ENCODE measurements at regions not wholly inside any gene's neighbourhood (a gene's known extent, or its start where the extent isn't known, plus 50 kb on each side); places are given as distances from the start of the nearest gene placed in this dataset.

DNA sequence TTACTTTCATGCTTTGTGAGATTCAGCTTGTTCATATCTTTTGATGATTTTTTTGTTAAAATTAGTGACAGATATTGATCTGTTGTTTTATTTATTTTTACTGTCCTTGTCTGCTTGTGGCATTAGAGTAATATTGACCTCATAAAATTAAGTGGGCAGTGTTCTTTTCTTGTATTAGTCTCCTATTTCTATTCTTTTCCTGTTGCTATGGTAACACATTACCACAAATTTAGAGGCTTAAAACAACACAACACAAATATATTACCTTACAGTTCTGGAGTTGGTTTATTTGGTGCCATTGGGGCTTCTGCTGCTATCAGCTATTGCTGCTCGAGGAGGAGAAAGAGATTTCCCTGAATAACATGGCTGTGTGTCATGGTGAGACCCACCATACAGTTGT is 135.7 kb downstream of the C1orf94 start:
- TF ChIP-seq RAD21 (IDR thresholded peaks at IDR 0.05) (no peak), TAF1 (conservative IDR thresholded peaks at IDR 0.05) (no peak), HNF4A (conservative IDR thresholded peaks at IDR 0.05) (no peak)
- TF ChIP-seq, protein P1, sequence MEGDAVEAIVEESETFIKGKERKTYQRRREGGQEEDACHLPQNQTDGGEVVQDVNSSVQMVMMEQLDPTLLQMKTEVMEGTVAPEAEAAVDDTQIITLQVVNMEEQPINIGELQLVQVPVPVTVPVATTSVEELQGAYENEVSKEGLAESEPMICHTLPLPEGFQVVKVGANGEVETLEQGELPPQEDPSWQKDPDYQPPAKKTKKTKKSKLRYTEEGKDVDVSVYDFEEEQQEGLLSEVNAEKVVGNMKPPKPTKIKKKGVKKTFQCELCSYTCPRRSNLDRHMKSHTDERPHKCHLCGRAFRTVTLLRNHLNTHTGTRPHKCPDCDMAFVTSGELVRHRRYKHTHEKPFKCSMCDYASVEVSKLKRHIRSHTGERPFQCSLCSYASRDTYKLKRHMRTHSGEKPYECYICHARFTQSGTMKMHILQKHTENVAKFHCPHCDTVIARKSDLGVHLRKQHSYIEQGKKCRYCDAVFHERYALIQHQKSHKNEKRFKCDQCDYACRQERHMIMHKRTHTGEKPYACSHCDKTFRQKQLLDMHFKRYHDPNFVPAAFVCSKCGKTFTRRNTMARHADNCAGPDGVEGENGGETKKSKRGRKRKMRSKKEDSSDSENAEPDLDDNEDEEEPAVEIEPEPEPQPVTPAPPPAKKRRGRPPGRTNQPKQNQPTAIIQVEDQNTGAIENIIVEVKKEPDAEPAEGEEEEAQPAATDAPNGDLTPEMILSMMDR (IDR thresholded peaks at IDR 0.05; ENCODE audit: low read depth, low read length, missing input control), result no peak
- TF ChIP-seq, protein P2, sequence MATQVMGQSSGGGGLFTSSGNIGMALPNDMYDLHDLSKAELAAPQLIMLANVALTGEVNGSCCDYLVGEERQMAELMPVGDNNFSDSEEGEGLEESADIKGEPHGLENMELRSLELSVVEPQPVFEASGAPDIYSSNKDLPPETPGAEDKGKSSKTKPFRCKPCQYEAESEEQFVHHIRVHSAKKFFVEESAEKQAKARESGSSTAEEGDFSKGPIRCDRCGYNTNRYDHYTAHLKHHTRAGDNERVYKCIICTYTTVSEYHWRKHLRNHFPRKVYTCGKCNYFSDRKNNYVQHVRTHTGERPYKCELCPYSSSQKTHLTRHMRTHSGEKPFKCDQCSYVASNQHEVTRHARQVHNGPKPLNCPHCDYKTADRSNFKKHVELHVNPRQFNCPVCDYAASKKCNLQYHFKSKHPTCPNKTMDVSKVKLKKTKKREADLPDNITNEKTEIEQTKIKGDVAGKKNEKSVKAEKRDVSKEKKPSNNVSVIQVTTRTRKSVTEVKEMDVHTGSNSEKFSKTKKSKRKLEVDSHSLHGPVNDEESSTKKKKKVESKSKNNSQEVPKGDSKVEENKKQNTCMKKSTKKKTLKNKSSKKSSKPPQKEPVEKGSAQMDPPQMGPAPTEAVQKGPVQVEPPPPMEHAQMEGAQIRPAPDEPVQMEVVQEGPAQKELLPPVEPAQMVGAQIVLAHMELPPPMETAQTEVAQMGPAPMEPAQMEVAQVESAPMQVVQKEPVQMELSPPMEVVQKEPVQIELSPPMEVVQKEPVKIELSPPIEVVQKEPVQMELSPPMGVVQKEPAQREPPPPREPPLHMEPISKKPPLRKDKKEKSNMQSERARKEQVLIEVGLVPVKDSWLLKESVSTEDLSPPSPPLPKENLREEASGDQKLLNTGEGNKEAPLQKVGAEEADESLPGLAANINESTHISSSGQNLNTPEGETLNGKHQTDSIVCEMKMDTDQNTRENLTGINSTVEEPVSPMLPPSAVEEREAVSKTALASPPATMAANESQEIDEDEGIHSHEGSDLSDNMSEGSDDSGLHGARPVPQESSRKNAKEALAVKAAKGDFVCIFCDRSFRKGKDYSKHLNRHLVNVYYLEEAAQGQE (IDR thresholded peaks at IDR 0.05), result no peak

All from liver (tissue), 3 donors.